Keratinocyte (primary cell): ENCODE measurements at regions not wholly inside any gene's neighbourhood (a gene's known extent, or its start where the extent isn't known, plus 50 kb on each side); places are given as distances from the start of the nearest gene placed in this dataset.

Source experiments
- DNase-seq: peaks from one replicate; pipeline ENCODE4 v3.0.0-alpha.2; 2011; ENCODE audit warnings: low read depth, missing footprints, low spot score
- FAIRE-seq: peaks from 2 replicates; lab custom pipeline; 2011; peaks lifted over from hg19 to GRCh38; lab: Jason Lieb, UNC
- H2AFZ ChIP-seq: 2 replicates; pipeline ENCODE4 v1.6.0; 2012; ENCODE audit warnings: low read length, control low read depth, inconsistent platforms; ENCODE audit not compliant: control insufficient read depth
- H3K27ac ChIP-seq: 2 replicates; pipeline ENCODE4 v1.5.1; 2011; ENCODE audit warnings: low read length; ENCODE audit not compliant: control insufficient read depth, insufficient read depth
- H3K27me3 ChIP-seq: 3 replicates; pipeline ENCODE4 v1.6.0; 2011; ENCODE audit warnings: low read length; ENCODE audit not compliant: control insufficient read depth, insufficient read depth; ENCODE audit errors: extremely low read depth
- H3K36me3 ChIP-seq, 2 experiments: 2 replicates in 1 of 2; 3 replicates in 1 of 2; pipeline ENCODE4 v1.5.1; 2011; ENCODE audit warnings: low read length in 2 of 2, mild to moderate bottlenecking in 1 of 2; ENCODE audit not compliant: control insufficient read depth in 2 of 2, insufficient read depth in 2 of 2; ENCODE audit errors: extremely low read depth in 1 of 2
- H3K4me1 ChIP-seq: 3 replicates; pipeline ENCODE4 v1.5.1; 2011; ENCODE audit warnings: low read length; ENCODE audit not compliant: control insufficient read depth, insufficient read depth; ENCODE audit errors: extremely low read depth
- H3K4me2 ChIP-seq: 3 replicates; pipeline ENCODE4 v1.6.0; 2011; ENCODE audit warnings: low read depth, low read length; ENCODE audit not compliant: control insufficient read depth, insufficient read depth; ENCODE audit errors: extremely low read depth
- H3K4me3 ChIP-seq, 3 experiments: fragments of 200-600 bp in 1 of 3; sonication (generic) in 1 of 3; 2 replicates in 2 of 3; 3 replicates in 1 of 3; pipeline ENCODE4 v1.5.1; 2011 to 2016; ENCODE audit warnings: low read length in 3 of 3, mild to moderate bottlenecking in 3 of 3, control low read depth in 2 of 3, inconsistent platforms in 1 of 3, low read depth in 1 of 3, mixed read lengths in 1 of 3, mixed run types in 1 of 3, moderate library complexity in 1 of 3; ENCODE audit not compliant: control insufficient read depth in 2 of 3, insufficient read depth in 2 of 3; ENCODE audit errors: extremely low read depth in 1 of 3
- H3K79me2 ChIP-seq: 2 replicates; pipeline ENCODE4 v1.6.0; 2012; ENCODE audit warnings: low read length; ENCODE audit not compliant: control insufficient read depth, insufficient read depth
- H3K9ac ChIP-seq: 3 replicates; pipeline ENCODE4 v1.6.0; 2011; ENCODE audit warnings: low read length; ENCODE audit not compliant: control insufficient read depth, insufficient read depth; ENCODE audit errors: extremely low read depth
- H3K9me1 ChIP-seq: 3 replicates; pipeline ENCODE4 v1.6.0; 2011; ENCODE audit warnings: low read length; ENCODE audit not compliant: control insufficient read depth, insufficient read depth; ENCODE audit errors: extremely low read depth
- H3K9me3 ChIP-seq: 2 replicates; pipeline ENCODE4 v1.5.1; 2012; ENCODE audit warnings: low read depth, low read length; ENCODE audit not compliant: control insufficient read depth
- H4K20me1 ChIP-seq: 3 replicates; pipeline ENCODE4 v1.6.0; 2011; ENCODE audit warnings: low read length; ENCODE audit not compliant: control insufficient read depth, insufficient read depth; ENCODE audit errors: extremely low read depth
- CTCF ChIP-seq, 3 experiments: IDR thresholded peaks in 1 of 3; conservative IDR thresholded peaks in 1 of 3; optimal IDR thresholded peaks in 1 of 3; 2 replicates in 2 of 3; 3 replicates in 1 of 3; pipeline versions ENCODE3 to v1.5.1; 2011; ENCODE audit warnings: low read length in 3 of 3, mild to moderate bottlenecking in 3 of 3, moderate library complexity in 2 of 3, control low read depth in 1 of 3, inconsistent platforms in 1 of 3; ENCODE audit not compliant: insufficient read depth in 2 of 3; ENCODE audit errors: extremely low read depth in 1 of 3
- EZH2 ChIP-seq: IDR thresholded peaks from one replicate; pipeline ENCODE4 v1.6.1; 2012; ENCODE audit warnings: inconsistent platforms, mild to moderate bottlenecking, low read length, moderate library complexity
- dilution Hi-C: fragments of 300-500 bp; cut with MboI; formaldehyde crosslinking; loops from one replicate; pipeline ENCODE4 v1.7.0; 2020; ENCODE audit warnings: low sequenced_read_pairs; ENCODE audit not compliant: extremely low pct_ligation_motif_present

GRCh38 chr3:187963003-187963676 is 190.8 kb upstream of the LPP start:
- DNase-seq (no peak), FAIRE-seq (no peak)
- no peaks in the 10 kb centered on the region for H3K27me3 ChIP-seq
- H4K20me1 ChIP-seq = no peaks in the 10 kb centered on the region
- H3K9ac ChIP-seq = no peak overlapping the region
- H3K27ac ChIP-seq = no peak overlapping the region
- dilution Hi-C loops = no loop called here
- H3K4me3 ChIP-seq = no peak overlapping the region
- no peaks in the 10 kb centered on the region for H3K9me1 ChIP-seq
- TF ChIP-seq EZH2 (no peak), CTCF (optimal IDR thresholded peaks at IDR 0.05 in 1 of 3, IDR thresholded peaks at IDR 0.05 in 1 of 3, conservative IDR thresholded peaks at IDR 0.05 in 1 of 3; ENCODE audit: extremely low read depth in 1 of 3, insufficient read depth in 2 of 3, low read length in 3 of 3) (no peak)
- peaks cover 6% of the 10 kb centered on the region for H3K4me1 ChIP-seq
- no peak overlapping the region for H3K4me2 ChIP-seq
- H3K9me3 ChIP-seq = no peaks in the 10 kb centered on the region
- H3K79me2 ChIP-seq = no peaks in the 10 kb centered on the region
- no peak overlapping the region for H2AFZ ChIP-seq
- no peaks in the 10 kb centered on the region for H3K36me3 ChIP-seq

- no peak overlapping the region for H3K27ac ChIP-seq
- no peak overlapping the region for H3K9ac ChIP-seq
- no peak overlapping the region for H2AFZ ChIP-seq
- no peaks in the 10 kb centered on the region for H3K9me3 ChIP-seq
- TF ChIP-seq EZH2 (no peak), CTCF (optimal IDR thresholded peaks at IDR 0.05 in 1 of 3, IDR thresholded peaks at IDR 0.05 in 1 of 3, conservative IDR thresholded peaks at IDR 0.05 in 1 of 3; ENCODE audit: extremely low read depth in 1 of 3, insufficient read depth in 2 of 3, low read length in 3 of 3) (no peak)
- H4K20me1 ChIP-seq = no peaks in the 10 kb centered on the region
- peaks cover 8% of the 10 kb centered on the region for H3K4me1 ChIP-seq
- FAIRE-seq = no peak
- no peaks in the 10 kb centered on the region for H3K27me3 ChIP-seq
- no peak for DNase-seq
- no peaks in the 10 kb centered on the region for H3K36me3 ChIP-seq
- dilution Hi-C loops = no loop called here
- no peaks in the 10 kb centered on the region for H3K79me2 ChIP-seq
- no peak overlapping the region for H3K4me3 ChIP-seq
- H3K4me2 ChIP-seq = no peak overlapping the region
- H3K9me1 ChIP-seq = no peaks in the 10 kb centered on the region
These were observed 190.1 kb upstream of the LPP start for GRCh38 chr3:187963677-187964385.
